HG03045 (cell line): ENCODE measurements at regions not wholly inside any gene's neighbourhood (a gene's known extent, or its start where the extent isn't known, plus 50 kb on each side); places are given as distances from the start of the nearest gene placed in this dataset.
"Not testable (repeated sequence)": the region's sequence is repeated elsewhere in the genome, so short reads cannot be mapped to it uniquely, and the experiment has no call there.

Experiments
- ATAC-seq: cut with Tn5 transposase; IDR thresholded peaks from one replicate; pipeline ENCODE4 v1.9.1; 2021; ENCODE audit warnings: mild to moderate bottlenecking, moderate library complexity; ENCODE audit not compliant: unreplicated experiment

DNA sequence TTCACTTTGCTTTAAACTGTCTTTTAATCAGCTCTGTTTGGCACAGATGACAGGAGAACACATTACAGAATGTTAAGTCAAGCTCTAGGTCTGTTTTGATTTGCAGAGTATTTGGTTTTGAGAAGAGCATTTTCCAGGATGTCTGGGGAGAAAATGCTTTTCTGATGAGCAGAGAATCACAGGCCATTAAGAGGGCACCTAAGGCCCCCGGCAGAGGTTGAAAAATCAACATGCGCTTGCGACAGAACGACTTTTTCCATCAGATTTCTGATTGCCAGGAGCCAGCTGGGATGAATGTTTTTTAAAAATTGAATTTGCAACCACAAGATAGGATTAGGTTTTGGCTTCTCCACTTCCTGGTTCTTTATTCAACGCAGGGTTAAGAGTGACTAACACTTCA is 304.5 kb downstream of the JRKL start:
- no peak for ATAC-seq

DNA sequence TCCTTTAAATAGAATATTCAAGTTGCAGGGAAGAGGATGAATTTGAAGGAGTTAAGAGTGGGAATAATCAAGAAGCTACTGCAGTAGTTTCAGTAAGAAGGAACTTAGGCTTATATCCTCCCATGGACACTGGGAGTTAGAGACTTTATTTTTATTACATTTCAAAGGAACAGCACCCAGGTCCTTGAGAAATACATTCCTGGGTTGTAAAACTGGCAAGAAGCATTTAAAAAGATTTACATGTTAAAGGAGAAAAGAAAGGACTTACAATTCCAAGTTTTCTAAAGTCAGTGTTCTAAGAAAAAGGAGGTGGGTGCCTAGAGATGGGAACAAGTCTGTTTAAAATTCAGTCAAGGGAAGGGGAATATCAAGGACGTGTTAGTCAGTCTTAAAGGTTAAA is 306.9 kb downstream of the JRKL start:
- ATAC-seq: no peak

DNA sequence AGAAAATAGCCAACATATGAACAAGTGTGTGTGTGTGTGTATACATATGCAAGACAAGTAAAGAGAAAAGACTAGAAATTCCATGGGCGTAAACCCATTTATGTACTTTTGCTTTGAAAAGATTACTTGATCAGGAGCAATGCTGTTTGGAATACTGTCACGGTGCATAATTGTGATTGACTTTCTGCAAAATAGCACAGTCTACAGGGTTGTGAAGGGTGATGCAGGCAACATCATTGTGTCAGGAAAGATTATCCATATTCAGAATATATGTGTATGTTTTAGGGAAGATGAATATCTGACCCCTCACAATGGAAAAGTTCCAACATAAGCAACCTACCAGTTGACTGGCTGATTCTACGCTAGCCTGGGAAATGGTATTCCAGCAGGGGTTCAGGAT is 307.7 kb downstream of the JRKL start:
- no peak for ATAC-seq

- ATAC-seq: no peak
These were observed 315.0 kb downstream of the JRKL start for GRCh38 chr11:96704847-96705246.

- ATAC-seq: no peak
These were observed 316.9 kb downstream of the JRKL start for GRCh38 chr11:96706761-96707160.

DNA sequence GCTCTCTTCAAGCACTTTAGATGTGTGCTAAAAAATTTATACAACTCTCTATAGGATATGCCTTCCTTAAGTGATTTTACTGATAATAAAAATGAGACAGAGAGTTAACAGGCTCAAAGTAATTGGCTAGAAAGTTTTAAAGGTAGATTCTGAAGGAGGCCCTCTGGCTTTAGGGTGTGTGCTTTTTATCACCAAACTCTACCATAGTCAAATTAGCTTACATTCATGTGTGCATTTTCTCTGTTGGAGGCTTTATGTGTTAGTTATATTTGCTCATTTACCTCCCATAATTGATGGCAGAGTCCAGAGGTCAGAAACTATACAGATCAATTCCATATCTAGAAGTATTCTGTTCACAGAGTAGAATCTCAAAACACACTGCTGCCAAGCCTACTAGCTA is 317.5 kb downstream of the JRKL start:
- ATAC-seq: no peak

DNA sequence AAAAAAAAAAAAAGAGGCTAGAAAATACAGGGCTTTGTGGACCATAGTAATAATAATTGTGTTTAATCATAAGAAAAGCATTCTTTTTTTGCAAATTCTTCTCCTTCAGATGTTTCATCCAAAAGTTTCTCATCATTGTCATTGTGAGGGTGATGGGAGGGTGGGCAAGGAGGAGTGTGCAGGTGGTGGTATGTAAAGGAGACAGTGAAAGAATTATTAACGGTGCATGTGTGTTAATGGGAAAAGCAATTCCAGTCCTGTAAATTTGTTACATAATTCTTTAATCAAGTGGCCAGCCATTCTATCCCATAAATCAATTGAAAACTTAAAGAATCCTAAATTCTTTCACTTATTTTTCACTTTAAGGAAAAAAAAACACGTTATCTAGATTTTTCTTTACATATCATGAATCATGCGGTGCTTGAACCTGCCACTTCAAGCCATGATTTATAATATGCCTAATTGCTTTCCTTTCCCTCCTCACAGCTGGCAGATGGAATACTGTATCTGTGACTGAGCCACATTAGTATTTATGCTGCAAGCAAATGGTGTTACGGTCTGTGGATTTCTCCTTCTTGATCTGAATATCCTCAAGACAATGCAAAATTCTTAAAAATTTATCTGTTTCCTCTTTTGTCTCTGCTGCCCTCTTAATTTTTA is 318.5 kb downstream of the JRKL start:
- no peak for ATAC-seq

GRCh38 chr11:96713301-96713700 is 323.5 kb downstream of the JRKL start:
- no peak for ATAC-seq

GRCh38 chr11:96714689-96715088 is 324.9 kb downstream of the JRKL start:
- ATAC-seq: no peak

GRCh38 chr11:96715208-96715607 is 325.4 kb downstream of the JRKL start:
- ATAC-seq: no peak

DNA sequence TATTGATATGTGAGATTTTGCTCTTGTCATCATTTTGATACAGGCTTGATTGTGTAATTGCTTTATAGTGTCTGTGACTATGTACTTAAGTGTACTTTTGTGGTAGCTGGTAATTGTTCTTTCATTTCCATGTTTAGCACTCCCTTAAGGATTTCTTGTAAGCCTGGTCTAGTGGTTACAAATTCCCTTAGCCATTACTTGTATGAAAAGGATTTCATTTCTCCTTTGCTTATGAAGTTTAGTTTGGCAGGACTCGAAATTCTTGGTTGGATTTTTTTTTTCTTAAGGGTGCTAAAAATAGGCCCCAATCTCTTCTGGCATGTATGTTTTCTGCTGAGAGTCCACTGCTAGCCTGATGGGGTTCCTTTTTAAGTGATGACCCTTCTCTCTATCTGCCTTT is 346.8 kb downstream of the JRKL start:
- no peak for ATAC-seq

DNA sequence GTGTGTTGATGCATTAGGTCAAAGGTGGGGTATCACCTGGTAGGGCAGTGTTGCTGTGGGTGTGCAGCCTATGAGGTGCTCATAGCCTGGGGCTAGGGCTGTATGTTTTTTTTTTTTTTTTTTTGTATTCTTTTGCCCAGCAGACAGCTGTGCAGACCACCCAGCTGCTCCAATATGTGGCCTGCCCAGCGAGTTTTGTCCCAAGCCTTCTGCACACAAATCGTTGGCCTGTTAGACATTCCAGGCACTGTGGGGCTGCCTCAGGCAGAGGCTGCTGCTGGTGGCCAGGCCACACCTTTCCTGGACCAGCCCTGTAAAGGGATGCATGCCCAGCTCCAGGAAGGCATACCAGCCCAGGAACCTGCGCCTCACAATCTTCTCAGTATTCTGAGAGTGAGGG is 348.5 kb downstream of the JRKL start:
- no peak for ATAC-seq

DNA sequence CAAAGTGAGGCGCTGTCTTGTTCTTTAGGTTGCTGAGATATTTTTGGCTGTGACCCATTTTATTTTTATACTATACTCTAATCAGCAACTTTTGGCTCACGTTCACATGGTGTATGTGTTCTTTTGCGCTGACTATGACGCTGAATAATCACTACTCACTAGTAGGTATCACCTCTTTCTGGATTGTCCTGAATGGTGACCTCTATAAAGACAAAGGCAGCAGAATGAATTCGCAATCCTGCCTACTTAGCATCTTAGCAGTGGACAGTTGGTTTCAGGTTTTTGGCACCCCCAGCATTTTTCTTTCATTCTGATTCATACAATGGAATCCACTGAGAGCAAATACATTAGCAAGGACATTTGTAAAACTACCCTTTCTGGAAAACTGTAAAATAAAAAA is 351.3 kb downstream of the JRKL start:
- no peak for ATAC-seq

GRCh38 chr11:96744697-96745096 is 354.9 kb downstream of the JRKL start:
- ATAC-seq: no peak

GRCh38 chr11:96748639-96749370 is 359.0 kb downstream of the JRKL start:
- no peak for ATAC-seq

- not testable (repeated sequence) for ATAC-seq
These were observed 362.0 kb downstream of the JRKL start for GRCh38 chr11:96751807-96752206.

DNA sequence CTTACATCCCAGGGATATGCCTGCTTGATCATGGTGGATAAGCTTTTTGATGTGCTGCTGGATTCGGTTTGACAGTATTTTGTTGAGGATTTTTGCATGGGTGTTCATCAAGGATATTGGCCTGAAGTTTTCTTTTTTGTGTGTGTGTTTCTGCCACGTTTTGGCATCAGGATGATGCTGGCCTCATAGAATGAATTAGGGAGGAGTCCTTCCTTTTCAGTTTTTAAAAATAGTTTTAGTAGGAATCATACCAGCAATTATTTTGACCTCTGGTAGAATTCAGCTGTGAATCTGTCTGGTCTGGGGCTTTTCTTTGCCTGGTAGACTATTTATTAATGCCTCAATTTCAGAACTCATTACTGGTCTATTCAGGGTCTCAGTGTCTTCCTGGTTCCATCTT is 362.4 kb downstream of the JRKL start:
- ATAC-seq: no peak

DNA sequence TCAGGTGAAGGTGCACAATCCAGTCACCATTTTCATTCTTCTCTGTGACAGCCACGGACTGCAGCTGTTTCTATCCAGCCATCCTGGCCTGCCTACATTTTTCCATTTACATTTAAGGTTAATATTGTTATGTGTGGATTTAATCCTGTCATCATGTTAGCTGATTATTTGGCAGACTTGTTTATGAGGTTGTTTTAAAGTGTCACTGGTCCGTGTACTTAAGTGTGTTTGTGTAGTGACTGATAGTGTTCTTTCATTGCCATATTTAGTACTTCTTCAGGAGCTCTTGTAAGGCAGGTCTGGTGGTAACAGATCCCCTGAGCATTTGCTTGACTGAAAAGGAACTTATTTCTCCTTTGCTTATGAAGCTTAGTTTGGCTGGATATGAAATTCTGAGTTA is 364.2 kb downstream of the JRKL start:
- no peak for ATAC-seq

GRCh38 chr11:96755209-96755608 is 365.4 kb downstream of the JRKL start:
- ATAC-seq: no peak

DNA sequence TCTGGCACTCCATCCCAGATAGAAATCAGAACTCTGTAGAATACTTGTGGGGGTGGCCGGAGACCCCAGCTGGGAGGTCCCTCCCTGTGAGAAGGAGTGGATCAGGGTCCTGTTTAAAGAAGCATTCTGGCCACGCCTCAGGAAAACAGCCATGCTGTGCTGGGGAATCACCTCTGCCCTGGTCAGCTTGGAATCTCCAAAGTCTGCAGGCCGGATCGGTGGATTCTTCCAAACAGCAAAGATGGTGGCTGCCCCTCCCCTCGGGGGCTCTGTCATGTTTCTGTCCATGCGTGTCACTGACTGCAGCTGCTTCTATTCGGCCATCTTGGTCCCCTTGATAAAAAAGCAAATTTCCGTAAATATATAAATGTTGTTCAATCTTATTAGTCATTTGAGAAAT is 365.9 kb downstream of the JRKL start:
- ATAC-seq: no peak

DNA sequence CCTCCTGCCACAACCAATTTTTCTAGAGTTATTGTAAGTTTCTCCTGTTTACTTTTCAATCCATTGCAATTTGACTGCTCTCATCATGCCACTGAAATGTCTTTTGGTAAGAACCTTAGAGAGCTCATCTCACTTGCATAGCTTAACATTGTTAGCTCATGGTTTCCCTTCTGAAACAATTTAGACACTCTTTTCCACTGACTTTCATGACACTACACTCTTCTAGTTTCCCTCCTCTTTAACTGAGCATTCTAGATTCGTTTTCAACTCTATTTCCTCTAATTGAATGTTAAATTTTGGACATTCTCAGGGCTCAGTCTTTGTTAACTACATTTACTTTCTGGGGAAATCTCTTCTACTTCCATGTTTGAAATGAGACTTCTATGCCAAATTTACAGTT is 369.1 kb downstream of the JRKL start:
- ATAC-seq: no peak

DNA sequence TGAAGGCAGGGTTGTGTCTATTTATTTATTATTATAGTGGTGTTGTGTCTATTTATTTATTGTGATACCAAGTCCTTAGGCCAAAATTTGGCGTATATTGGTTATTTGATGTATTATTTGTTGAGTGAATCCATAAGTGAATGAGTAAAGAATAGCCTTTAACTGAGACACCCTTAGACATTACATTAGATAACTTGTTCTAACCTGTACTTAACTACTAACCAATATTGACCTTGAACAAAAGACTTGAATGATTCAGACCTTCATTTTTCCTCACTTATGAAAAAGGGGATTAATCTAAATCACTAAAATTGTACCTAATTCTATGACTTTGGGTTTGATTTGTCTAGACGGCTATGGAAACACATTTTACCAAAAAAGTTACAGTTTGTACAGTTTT is 370.5 kb downstream of the JRKL start:
- no peak for ATAC-seq

- no peak for ATAC-seq
These were observed 371.0 kb downstream of the JRKL start for GRCh38 chr11:96760815-96761214.
